H1 (cell line): ENCODE measurements at regions not wholly inside any gene's neighbourhood (a gene's known extent, or its start where the extent isn't known, plus 50 kb on each side); places are given as distances from the start of the nearest gene placed in this dataset.

Experiments used
- BRCA1 ChIP-seq: IDR thresholded peaks from 2 replicates; pipeline ENCODE4 v1.6.1; 2012; ENCODE audit warnings: low read depth, low read length, improper control_type of control experiment
- CHD2 ChIP-seq: IDR thresholded peaks from 2 replicates; pipeline ENCODE4 v1.6.1; 2012; ENCODE audit warnings: low read length, improper control_type of control experiment
- SP1 ChIP-seq: IDR thresholded peaks from 2 replicates; pipeline ENCODE4 v1.6.1; 2011; ENCODE audit warnings: low read depth, low read length
- ZNF274 ChIP-seq: IDR thresholded peaks from 2 replicates; pipeline ENCODE4 v1.7.0; 2012; ENCODE audit warnings: low read length, borderline replicate concordance; ENCODE audit errors: extremely low read depth
- TF ChIP-seq, protein P1 (sequence below), 3 experiments: IDR thresholded peaks; 1 replicate in 2 of 3; 2 replicates in 1 of 3; pipeline versions ENCODE4 v1.5.1 to v1.6.1; 2011; ENCODE audit warnings: low read length in 3 of 3, mild to moderate bottlenecking in 3 of 3, inconsistent platforms in 2 of 3, low read depth in 1 of 3, moderate library complexity in 1 of 3; ENCODE audit not compliant: insufficient read depth in 1 of 3; ENCODE audit errors: control extremely low read depth in 1 of 3

GRCh38 chr7:13466874-13467547, 522.5 kb downstream of the ETV1 start (continued):
- TF ChIP-seq, protein P1, sequence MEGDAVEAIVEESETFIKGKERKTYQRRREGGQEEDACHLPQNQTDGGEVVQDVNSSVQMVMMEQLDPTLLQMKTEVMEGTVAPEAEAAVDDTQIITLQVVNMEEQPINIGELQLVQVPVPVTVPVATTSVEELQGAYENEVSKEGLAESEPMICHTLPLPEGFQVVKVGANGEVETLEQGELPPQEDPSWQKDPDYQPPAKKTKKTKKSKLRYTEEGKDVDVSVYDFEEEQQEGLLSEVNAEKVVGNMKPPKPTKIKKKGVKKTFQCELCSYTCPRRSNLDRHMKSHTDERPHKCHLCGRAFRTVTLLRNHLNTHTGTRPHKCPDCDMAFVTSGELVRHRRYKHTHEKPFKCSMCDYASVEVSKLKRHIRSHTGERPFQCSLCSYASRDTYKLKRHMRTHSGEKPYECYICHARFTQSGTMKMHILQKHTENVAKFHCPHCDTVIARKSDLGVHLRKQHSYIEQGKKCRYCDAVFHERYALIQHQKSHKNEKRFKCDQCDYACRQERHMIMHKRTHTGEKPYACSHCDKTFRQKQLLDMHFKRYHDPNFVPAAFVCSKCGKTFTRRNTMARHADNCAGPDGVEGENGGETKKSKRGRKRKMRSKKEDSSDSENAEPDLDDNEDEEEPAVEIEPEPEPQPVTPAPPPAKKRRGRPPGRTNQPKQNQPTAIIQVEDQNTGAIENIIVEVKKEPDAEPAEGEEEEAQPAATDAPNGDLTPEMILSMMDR (IDR thresholded peaks at IDR 0.05; ENCODE audit: control extremely low read depth in 1 of 3, insufficient read depth in 1 of 3, low read depth in 1 of 3, low read length in 3 of 3) = no peak
- TF ChIP-seq ZNF274 (no peak), CHD2 (no peak), SP1 (no peak), BRCA1 (no peak)
